ENCODE measurements at regions not wholly inside any gene's neighbourhood (a gene's known extent, or its start where the extent isn't known, plus 50 kb on each side); places are given as distances from the start of the nearest gene placed in this dataset.

DNA sequence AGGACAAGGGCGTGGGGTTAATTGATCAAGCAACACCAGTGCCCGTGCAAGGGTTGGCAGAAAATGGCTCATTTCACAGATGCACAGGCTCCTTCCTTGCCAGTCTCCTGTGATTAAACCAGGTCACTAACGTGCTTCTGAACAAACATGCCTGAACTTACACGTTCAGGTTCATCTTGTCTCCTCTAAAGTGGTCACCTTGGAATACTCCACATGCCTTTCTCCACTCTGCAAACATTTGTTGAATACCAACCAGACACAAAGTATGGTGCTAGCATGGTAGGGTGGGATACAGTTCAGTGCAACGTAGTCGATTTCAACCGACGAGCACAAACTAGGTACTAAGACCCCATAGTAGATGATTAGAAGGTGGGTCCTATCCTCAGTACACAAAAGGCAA is 72.6 kb upstream of the PTPRT start:
- TF ChIP-seq, protein P1, sequence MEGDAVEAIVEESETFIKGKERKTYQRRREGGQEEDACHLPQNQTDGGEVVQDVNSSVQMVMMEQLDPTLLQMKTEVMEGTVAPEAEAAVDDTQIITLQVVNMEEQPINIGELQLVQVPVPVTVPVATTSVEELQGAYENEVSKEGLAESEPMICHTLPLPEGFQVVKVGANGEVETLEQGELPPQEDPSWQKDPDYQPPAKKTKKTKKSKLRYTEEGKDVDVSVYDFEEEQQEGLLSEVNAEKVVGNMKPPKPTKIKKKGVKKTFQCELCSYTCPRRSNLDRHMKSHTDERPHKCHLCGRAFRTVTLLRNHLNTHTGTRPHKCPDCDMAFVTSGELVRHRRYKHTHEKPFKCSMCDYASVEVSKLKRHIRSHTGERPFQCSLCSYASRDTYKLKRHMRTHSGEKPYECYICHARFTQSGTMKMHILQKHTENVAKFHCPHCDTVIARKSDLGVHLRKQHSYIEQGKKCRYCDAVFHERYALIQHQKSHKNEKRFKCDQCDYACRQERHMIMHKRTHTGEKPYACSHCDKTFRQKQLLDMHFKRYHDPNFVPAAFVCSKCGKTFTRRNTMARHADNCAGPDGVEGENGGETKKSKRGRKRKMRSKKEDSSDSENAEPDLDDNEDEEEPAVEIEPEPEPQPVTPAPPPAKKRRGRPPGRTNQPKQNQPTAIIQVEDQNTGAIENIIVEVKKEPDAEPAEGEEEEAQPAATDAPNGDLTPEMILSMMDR (IDR thresholded peaks at IDR 0.05; ENCODE audit: low read depth, low read length, poor library complexity, severe bottlenecking), result no peak
- no peak for TF ChIP-seq EZH2phosphoT487 (IDR thresholded peaks at IDR 0.05; ENCODE audit: borderline replicate concordance, low read length)
- no peaks in the 10 kb centered on the region for H3K36me3 ChIP-seq (ENCODE audit: control insufficient read depth, low read length)
- no peaks in the 10 kb centered on the region for H3K27me3 ChIP-seq (ENCODE audit: control insufficient read depth, low read length)
- H3K27ac ChIP-seq (ENCODE audit: low read depth, low read length), result no peak overlapping the region
- H4K20me1 ChIP-seq (ENCODE audit: control insufficient read depth, insufficient read depth, low read depth, low read length), result no peaks in the 10 kb centered on the region
- no peaks in the 10 kb centered on the region for H3K4me1 ChIP-seq (ENCODE audit: control insufficient read depth, low read length)
- no peaks in the 10 kb centered on the region for H3F3A ChIP-seq (ENCODE audit: control insufficient read depth, insufficient read depth)
- no peaks in the 10 kb centered on the region for H3K79me2 ChIP-seq (ENCODE audit: control insufficient read depth, low read length)
- H3K9me3 ChIP-seq (ENCODE audit: control insufficient read depth, insufficient read depth, low read length), result no peaks in the 10 kb centered on the region
- H3K4me2 ChIP-seq (ENCODE audit: low read length), result no peak overlapping the region
- no peaks in the 10 kb centered on the region for H3K9me2 ChIP-seq (replicated peaks; ENCODE audit: control insufficient read depth, low read length)
- no peak overlapping the region for H3K4me3 ChIP-seq (ENCODE audit: low read length)

DNA sequence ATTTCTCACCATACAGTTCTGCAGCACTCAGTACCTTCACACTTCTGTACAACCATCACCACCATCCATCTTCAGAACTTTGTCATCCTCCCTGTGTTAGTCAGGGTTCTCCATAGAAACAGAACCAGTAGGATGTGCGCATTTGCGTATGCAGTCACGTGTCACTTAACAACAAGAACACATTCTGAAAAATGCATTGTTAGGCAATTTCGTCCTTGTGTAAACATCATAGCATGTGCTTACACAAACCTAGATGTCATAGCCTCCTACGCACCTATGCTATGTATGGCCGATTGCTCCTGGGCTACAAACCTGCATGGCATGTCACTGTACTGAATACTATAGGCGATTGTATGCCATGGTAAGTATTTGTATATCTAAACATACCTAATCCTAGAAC is 66.2 kb upstream of the PTPRT start:
- TF ChIP-seq, protein P1 (IDR thresholded peaks at IDR 0.05; ENCODE audit: low read depth, low read length, poor library complexity, severe bottlenecking), result no peak
- no peak for TF ChIP-seq EZH2phosphoT487 (IDR thresholded peaks at IDR 0.05; ENCODE audit: borderline replicate concordance, low read length)
- Histone ChIP-seq H3K4me2 (ENCODE audit: low read length) (no peak overlapping the region), H3F3A (ENCODE audit: control insufficient read depth, insufficient read depth) (no peaks in the 10 kb centered on the region), H3K36me3 (ENCODE audit: control insufficient read depth, low read length) (no peaks in the 10 kb centered on the region), H3K4me3 (ENCODE audit: low read length) (no peak overlapping the region), H3K4me1 (ENCODE audit: control insufficient read depth, low read length) (no peaks in the 10 kb centered on the region), H4K20me1 (ENCODE audit: control insufficient read depth, insufficient read depth, low read depth, low read length) (no peaks in the 10 kb centered on the region), H3K79me2 (ENCODE audit: control insufficient read depth, low read length) (no peaks in the 10 kb centered on the region), H3K27me3 (ENCODE audit: control insufficient read depth, low read length) (no peaks in the 10 kb centered on the region), H3K27ac (ENCODE audit: low read depth, low read length) (no peak overlapping the region), H3K9me2 (replicated peaks; ENCODE audit: control insufficient read depth, low read length) (no peaks in the 10 kb centered on the region), H3K9me3 (ENCODE audit: control insufficient read depth, insufficient read depth, low read length) (no peaks in the 10 kb centered on the region)

DNA sequence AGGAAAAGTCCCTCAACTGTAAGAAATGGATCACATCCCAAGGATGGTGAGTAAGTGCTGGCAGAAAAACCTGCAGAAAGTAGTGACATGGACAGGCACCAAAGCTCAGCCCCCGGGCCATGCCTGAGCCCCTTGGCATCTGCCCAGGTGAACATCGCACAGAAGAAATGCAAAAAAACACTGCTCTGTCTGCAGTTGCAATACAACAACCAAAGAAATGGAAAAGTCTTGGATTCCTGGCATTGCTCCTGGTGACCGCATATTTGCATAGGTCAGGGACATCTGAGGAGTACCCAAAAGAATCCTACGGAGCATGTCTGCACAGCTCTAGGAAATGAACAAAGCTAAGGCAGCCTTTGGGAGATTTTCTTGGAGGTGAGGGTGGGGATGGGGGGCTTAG is 63.1 kb upstream of the PTPRT start:
- Histone ChIP-seq H3K4me2 (ENCODE audit: low read length) (no peak overlapping the region), H3K4me1 (ENCODE audit: control insufficient read depth, low read length) (no peaks in the 10 kb centered on the region), H3K79me2 (ENCODE audit: control insufficient read depth, low read length) (no peaks in the 10 kb centered on the region), H3K27ac (ENCODE audit: low read depth, low read length) (no peak overlapping the region), H3K36me3 (ENCODE audit: control insufficient read depth, low read length) (no peaks in the 10 kb centered on the region), H3K27me3 (ENCODE audit: control insufficient read depth, low read length) (no peaks in the 10 kb centered on the region), H3K9me3 (ENCODE audit: control insufficient read depth, insufficient read depth, low read length) (no peaks in the 10 kb centered on the region), H3K4me3 (ENCODE audit: low read length) (no peak overlapping the region), H4K20me1 (ENCODE audit: control insufficient read depth, insufficient read depth, low read depth, low read length) (no peaks in the 10 kb centered on the region), H3F3A (ENCODE audit: control insufficient read depth, insufficient read depth) (no peaks in the 10 kb centered on the region), H3K9me2 (replicated peaks; ENCODE audit: control insufficient read depth, low read length) (no peaks in the 10 kb centered on the region)
- TF ChIP-seq, protein P1 (IDR thresholded peaks at IDR 0.05; ENCODE audit: low read depth, low read length, poor library complexity, severe bottlenecking), result no peak

DNA sequence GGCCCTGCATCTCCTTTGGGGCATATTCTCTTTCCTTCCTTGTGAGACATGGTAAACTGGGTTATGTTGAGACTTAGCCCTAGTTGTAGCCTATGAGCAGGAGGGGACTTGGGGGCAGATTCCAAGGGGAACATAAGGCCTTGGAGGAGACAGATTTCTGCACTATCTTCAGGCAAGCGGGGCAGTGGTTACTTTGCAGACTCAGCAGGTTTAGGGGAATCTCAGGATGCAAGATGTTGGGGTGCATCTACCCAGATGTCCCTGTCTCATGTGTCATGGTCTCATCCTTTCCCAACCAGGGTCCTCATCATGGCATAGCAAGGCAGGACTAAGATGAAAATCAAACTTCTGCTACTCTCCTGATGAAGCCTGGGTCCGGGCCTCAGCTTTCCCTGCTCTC is 58.6 kb upstream of the PTPRT start:
- Histone ChIP-seq H3K27ac (ENCODE audit: low read depth, low read length) (no peak overlapping the region), H3F3A (ENCODE audit: control insufficient read depth, insufficient read depth) (no peaks in the 10 kb centered on the region), H3K9me2 (replicated peaks; ENCODE audit: control insufficient read depth, low read length) (no peaks in the 10 kb centered on the region), H4K20me1 (ENCODE audit: control insufficient read depth, insufficient read depth, low read depth, low read length) (no peaks in the 10 kb centered on the region; the same call in 1 of the 2 replicates), H3K36me3 (ENCODE audit: control insufficient read depth, low read length) (no peaks in the 10 kb centered on the region), H3K4me2 (ENCODE audit: low read length) (no peak overlapping the region), H3K79me2 (ENCODE audit: control insufficient read depth, low read length) (no peaks in the 10 kb centered on the region), H3K4me1 (ENCODE audit: control insufficient read depth, low read length) (no peaks in the 10 kb centered on the region), H3K4me3 (ENCODE audit: low read length) (no peak overlapping the region), H3K9me3 (ENCODE audit: control insufficient read depth, insufficient read depth, low read length) (no peaks in the 10 kb centered on the region), H3K27me3 (ENCODE audit: control insufficient read depth, low read length) (no peaks in the 10 kb centered on the region)
- TF ChIP-seq, protein P1 (IDR thresholded peaks at IDR 0.05; ENCODE audit: low read depth, low read length, poor library complexity, severe bottlenecking), result no peak
- TF ChIP-seq EZH2phosphoT487 (IDR thresholded peaks at IDR 0.05; ENCODE audit: borderline replicate concordance, low read length), result no peak
